DOHH2 (cell line): ENCODE measurements at regions not wholly inside any gene's neighbourhood (a gene's known extent, or its start where the extent isn't known, plus 50 kb on each side); places are given as distances from the start of the nearest gene placed in this dataset.

Experiments
- H3F3A ChIP-seq: fragments of 200-600 bp; sonication (generic), shearing (Covaris generic); 2 replicates; pipeline ENCODE4 v1.6.0; 2016; ENCODE audit warnings: antibody characterized with exemption, mild to moderate bottlenecking; ENCODE audit not compliant: control insufficient read depth, insufficient read depth
- H3K27ac ChIP-seq: fragments of 200-600 bp; sonication (generic); 2 replicates; pipeline ENCODE4 v1.5.1; 2014; ENCODE audit warnings: low read depth, mild to moderate bottlenecking, low read length, moderate library complexity
- H3K27me3 ChIP-seq: fragments of 200-600 bp; sonication (generic); 2 replicates; pipeline ENCODE4 v1.6.1; 2014; ENCODE audit warnings: mild to moderate bottlenecking, low read length, mixed read lengths; ENCODE audit not compliant: control insufficient read depth
- H3K36me3 ChIP-seq: fragments of 200-600 bp; sonication (generic); 2 replicates; pipeline ENCODE4 v1.6.1; 2014; ENCODE audit warnings: mild to moderate bottlenecking, low read length, moderate library complexity, mixed read lengths; ENCODE audit not compliant: control insufficient read depth
- H3K4me1 ChIP-seq: fragments of 200-600 bp; sonication (generic); 2 replicates; pipeline ENCODE4 v1.6.1; 2014; ENCODE audit warnings: mild to moderate bottlenecking, low read length, mixed read lengths; ENCODE audit not compliant: control insufficient read depth
- H3K4me2 ChIP-seq: fragments of 200-600 bp; sonication (generic); 2 replicates; pipeline ENCODE4 v1.6.0; 2014; ENCODE audit warnings: mild to moderate bottlenecking, low read length, moderate library complexity
- H3K4me3 ChIP-seq: fragments of 200-600 bp; sonication (generic); 2 replicates; pipeline ENCODE4 v1.5.1; 2014; ENCODE audit warnings: mild to moderate bottlenecking, low read length, mixed read lengths
- H3K79me2 ChIP-seq: fragments of 200-600 bp; sonication (generic); 2 replicates; pipeline ENCODE4 v1.6.1; 2014; ENCODE audit warnings: mild to moderate bottlenecking, low read length, mixed read lengths; ENCODE audit not compliant: control insufficient read depth
- H3K9me2 ChIP-seq: fragments of 200-600 bp; sonication (generic); replicated peaks from 2 replicates; pipeline ENCODE4 v1.6.1; 2014; ENCODE audit warnings: mild to moderate bottlenecking, low read length, mixed read lengths; ENCODE audit not compliant: control insufficient read depth
- H3K9me3 ChIP-seq: fragments of 200-600 bp; sonication (generic); 2 replicates; pipeline ENCODE4 v1.6.1; 2014; ENCODE audit warnings: antibody characterized with exemption, low read length, mixed read lengths; ENCODE audit not compliant: control insufficient read depth, insufficient read depth
- H4K20me1 ChIP-seq: fragments of 200-600 bp; sonication (generic); 2 replicates; pipeline ENCODE4 v1.6.0; 2014; ENCODE audit warnings: low read depth, mild to moderate bottlenecking, antibody characterized with exemption, low read length, moderate library complexity; ENCODE audit not compliant: control insufficient read depth, insufficient read depth
- EZH2phosphoT487 ChIP-seq: fragments of 200-600 bp; sonication (generic); IDR thresholded peaks from 2 replicates; pipeline ENCODE4 v1.6.1; 2017; ENCODE audit warnings: borderline replicate concordance, mild to moderate bottlenecking, antibody characterized with exemption, low read length, moderate library complexity, mixed read lengths
- TF ChIP-seq, protein P1 (sequence below): fragments of 200-600 bp; sonication (generic); IDR thresholded peaks from one replicate; pipeline ENCODE4 v1.5.1; 2014; ENCODE audit warnings: antibody characterized with exemption, mild to moderate bottlenecking, low read depth, low read length; ENCODE audit not compliant: poor library complexity, severe bottlenecking

DNA sequence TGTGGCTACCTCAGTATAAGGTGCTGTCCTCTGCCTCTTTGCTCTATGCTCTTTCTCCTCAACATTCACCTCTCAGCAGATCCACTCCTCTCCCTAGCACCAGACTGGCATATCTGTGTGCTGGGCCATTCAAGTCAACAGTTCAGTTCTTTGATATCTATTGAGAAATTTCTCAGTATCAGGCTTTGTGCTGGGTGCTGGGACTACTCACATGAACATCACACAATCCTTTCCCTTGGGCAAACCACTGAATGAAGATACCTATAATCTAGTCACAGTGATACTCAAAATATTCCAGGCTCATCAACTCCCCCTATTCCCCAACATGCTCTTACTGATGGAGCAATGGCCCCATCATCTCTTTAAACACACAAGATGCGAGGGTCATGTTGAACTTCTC is 120.8 kb downstream of the RPL22L1 start:
- Histone ChIP-seq H3K27ac (no peak overlapping the region), H3K79me2 (no peaks in the 10 kb centered on the region), H3K4me3 (no peak overlapping the region), H4K20me1 (no peaks in the 10 kb centered on the region), H3K36me3 (no peaks in the 10 kb centered on the region), H3K4me1 (no peaks in the 10 kb centered on the region), H3K4me2 (no peak overlapping the region), H3K9me2 (no peaks in the 10 kb centered on the region), H3F3A (no peaks in the 10 kb centered on the region), H3K27me3 (peaks cover 19% of the 10 kb centered on the region), H3K9me3 (no peaks in the 10 kb centered on the region)
- no peak for TF ChIP-seq EZH2phosphoT487
- TF ChIP-seq, protein P1, sequence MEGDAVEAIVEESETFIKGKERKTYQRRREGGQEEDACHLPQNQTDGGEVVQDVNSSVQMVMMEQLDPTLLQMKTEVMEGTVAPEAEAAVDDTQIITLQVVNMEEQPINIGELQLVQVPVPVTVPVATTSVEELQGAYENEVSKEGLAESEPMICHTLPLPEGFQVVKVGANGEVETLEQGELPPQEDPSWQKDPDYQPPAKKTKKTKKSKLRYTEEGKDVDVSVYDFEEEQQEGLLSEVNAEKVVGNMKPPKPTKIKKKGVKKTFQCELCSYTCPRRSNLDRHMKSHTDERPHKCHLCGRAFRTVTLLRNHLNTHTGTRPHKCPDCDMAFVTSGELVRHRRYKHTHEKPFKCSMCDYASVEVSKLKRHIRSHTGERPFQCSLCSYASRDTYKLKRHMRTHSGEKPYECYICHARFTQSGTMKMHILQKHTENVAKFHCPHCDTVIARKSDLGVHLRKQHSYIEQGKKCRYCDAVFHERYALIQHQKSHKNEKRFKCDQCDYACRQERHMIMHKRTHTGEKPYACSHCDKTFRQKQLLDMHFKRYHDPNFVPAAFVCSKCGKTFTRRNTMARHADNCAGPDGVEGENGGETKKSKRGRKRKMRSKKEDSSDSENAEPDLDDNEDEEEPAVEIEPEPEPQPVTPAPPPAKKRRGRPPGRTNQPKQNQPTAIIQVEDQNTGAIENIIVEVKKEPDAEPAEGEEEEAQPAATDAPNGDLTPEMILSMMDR: no peak

- TF ChIP-seq, protein P1: no peak
- TF ChIP-seq EZH2phosphoT487: no peak
- no peak overlapping the region for H3K4me2 ChIP-seq
- no peaks in the 10 kb centered on the region for H3K79me2 ChIP-seq
- no peaks in the 10 kb centered on the region for H3K4me1 ChIP-seq
- H3K27me3 ChIP-seq: peaks cover 12% of the 10 kb centered on the region
- H3K4me3 ChIP-seq: no peak overlapping the region
- H4K20me1 ChIP-seq: no peaks in the 10 kb centered on the region
- no peaks in the 10 kb centered on the region for H3K9me3 ChIP-seq
- H3K9me2 ChIP-seq: no peaks in the 10 kb centered on the region
- H3F3A ChIP-seq: no peaks in the 10 kb centered on the region
- no peaks in the 10 kb centered on the region for H3K36me3 ChIP-seq
- no peak overlapping the region for H3K27ac ChIP-seq
These were observed 123.6 kb downstream of the RPL22L1 start for GRCh38 chr3:170746175-170746942.

DNA sequence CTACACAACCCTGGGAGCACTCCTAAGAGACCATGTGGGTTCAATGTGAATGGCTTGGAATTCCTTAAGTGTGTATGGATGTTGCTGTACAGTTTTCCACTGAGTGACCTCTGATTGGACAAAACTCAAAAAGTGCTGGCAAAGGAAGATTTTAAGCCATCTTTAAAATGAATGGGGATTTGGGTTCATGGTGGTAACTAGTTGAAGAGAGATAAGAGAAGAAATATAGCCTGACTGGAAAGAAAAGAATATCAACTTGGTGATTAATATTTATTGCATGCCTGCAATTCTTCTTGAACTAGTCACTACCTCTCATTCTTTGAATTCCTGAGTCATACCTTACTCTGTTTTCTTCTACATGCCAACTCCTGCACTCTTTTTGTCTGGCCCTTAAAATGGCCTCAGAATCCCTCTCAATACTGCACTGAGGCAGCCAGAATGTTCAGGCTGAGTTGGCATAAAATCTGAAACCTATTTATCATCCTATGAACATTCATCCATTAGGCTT is 124.7 kb downstream of the RPL22L1 start:
- Histone ChIP-seq H3K4me2 (no peak overlapping the region), H3K9me3 (no peaks in the 10 kb centered on the region), H4K20me1 (no peaks in the 10 kb centered on the region)

More for the DNA sequence above, 124.7 kb downstream of the RPL22L1 start:
- no peaks in the 10 kb centered on the region for H3K36me3 ChIP-seq
- TF ChIP-seq, protein P1: no peak
- no peaks in the 10 kb centered on the region for H3F3A ChIP-seq
- no peaks in the 10 kb centered on the region for H3K9me2 ChIP-seq
- no peaks in the 10 kb centered on the region for H3K79me2 ChIP-seq
- peaks cover 12% of the 10 kb centered on the region for H3K27me3 ChIP-seq
- no peak overlapping the region for H3K27ac ChIP-seq
- H3K4me1 ChIP-seq: no peaks in the 10 kb centered on the region
- H3K4me3 ChIP-seq: no peak overlapping the region
